ENCODE measurements at regions not wholly inside any gene's neighbourhood (a gene's known extent, or its start where the extent isn't known, plus 50 kb on each side); places are given as distances from the start of the nearest gene placed in this dataset.

- DNase-seq = no peak
Measured at GRCh38 chr1:81023187-81023724, 777.5 kb upstream of the ADGRL2 start.

GRCh38 chr1:81021134-81021533 is 779.6 kb upstream of the ADGRL2 start:
- WGBS, 2 experiments (ENCODE audit: low coverage in 1 of 2, low lambda C conversion rate in 2 of 2, missing lambda C conversion rate in 2 of 2) = 23 to 24% methylated on average over 1 of the region's 1 CpG
- DNase-seq = no peak
- H3K9me3 ChIP-seq (ENCODE audit: low read depth) = no peaks in the 10 kb centered on the region
- no peaks in the 10 kb centered on the region for H3K4me1 ChIP-seq (ENCODE audit: insufficient read depth)
- H3F3A ChIP-seq (ENCODE audit: insufficient read depth) = no peaks in the 10 kb centered on the region
- no peak overlapping the region for H3K27ac ChIP-seq
- H3K4me2 ChIP-seq (ENCODE audit: unreplicated experiment) = no peak overlapping the region
- no peaks in the 10 kb centered on the region for H4K20me1 ChIP-seq (ENCODE audit: insufficient read depth)
- H3K9ac ChIP-seq = no peak overlapping the region
- no peaks in the 10 kb centered on the region for H3K27me3 ChIP-seq (replicated peaks; ENCODE audit: insufficient read depth)
- H3K9me2 ChIP-seq (ENCODE audit: insufficient read depth) = no peaks in the 10 kb centered on the region
- H3K36me3 ChIP-seq (ENCODE audit: low read depth) = no peaks in the 10 kb centered on the region
- TF ChIP-seq EZH2phosphoT487 (IDR thresholded peaks at IDR 0.05; ENCODE audit: insufficient read depth, low read depth) = no peak
- no peak overlapping the region for H2AFZ ChIP-seq
- in situ Hi-C loops (cut with MboI) = no loop called here
- no peak overlapping the region for H3K4me3 ChIP-seq
- no peaks in the 10 kb centered on the region for H3K79me2 ChIP-seq (ENCODE audit: insufficient read depth)

More at GRCh38 chr1:81023187-81023724, 777.5 kb upstream of the ADGRL2 start:
- H3K9me3 ChIP-seq (ENCODE audit: low read depth) = no peaks in the 10 kb centered on the region
- H4K20me1 ChIP-seq (ENCODE audit: insufficient read depth) = no peaks in the 10 kb centered on the region
- H3K9me2 ChIP-seq (ENCODE audit: insufficient read depth) = no peaks in the 10 kb centered on the region
- H3K27me3 ChIP-seq (replicated peaks; ENCODE audit: insufficient read depth) = no peaks in the 10 kb centered on the region
- in situ Hi-C loops (cut with MboI) = no loop called here
- no peaks in the 10 kb centered on the region for H3K36me3 ChIP-seq (ENCODE audit: low read depth)
- no peak overlapping the region for H3K9ac ChIP-seq
- TF ChIP-seq EZH2phosphoT487 (IDR thresholded peaks at IDR 0.05; ENCODE audit: insufficient read depth, low read depth) (no peak), EZH2 (IDR thresholded peaks at IDR 0.05; ENCODE audit: insufficient read depth, poor library complexity, severe bottlenecking) (no peak)
- no peaks in the 10 kb centered on the region for H3F3A ChIP-seq (ENCODE audit: insufficient read depth)
- H3K4me3 ChIP-seq = no peak overlapping the region
- 48 to 49% methylated on average over 5 of the region's 5 CpGs for WGBS, 2 experiments (ENCODE audit: low coverage in 1 of 2, low lambda C conversion rate in 2 of 2, missing lambda C conversion rate in 2 of 2)
- H3K4me2 ChIP-seq (ENCODE audit: unreplicated experiment) = no peak overlapping the region
- no peak overlapping the region for H3K27ac ChIP-seq
- no peak overlapping the region for H2AFZ ChIP-seq
- no peaks in the 10 kb centered on the region for H3K79me2 ChIP-seq (ENCODE audit: insufficient read depth)
- H3K4me1 ChIP-seq (ENCODE audit: insufficient read depth) = no peaks in the 10 kb centered on the region

GRCh38 chr1:81020506-81020905 is 780.2 kb upstream of the ADGRL2 start:
- Histone ChIP-seq H3F3A (ENCODE audit: insufficient read depth) (no peaks in the 10 kb centered on the region), H3K27me3 (replicated peaks; ENCODE audit: insufficient read depth) (no peaks in the 10 kb centered on the region), H3K79me2 (ENCODE audit: insufficient read depth) (no peaks in the 10 kb centered on the region), H3K9me3 (ENCODE audit: low read depth) (no peaks in the 10 kb centered on the region), H3K4me1 (ENCODE audit: insufficient read depth) (no peaks in the 10 kb centered on the region), H3K36me3 (ENCODE audit: low read depth) (no peaks in the 10 kb centered on the region), H3K4me2 (ENCODE audit: unreplicated experiment) (no peak overlapping the region), H3K9me2 (ENCODE audit: insufficient read depth) (no peaks in the 10 kb centered on the region), H2AFZ (no peak overlapping the region), H3K9ac (no peak overlapping the region), H4K20me1 (ENCODE audit: insufficient read depth) (no peaks in the 10 kb centered on the region), H3K27ac (no peak overlapping the region), H3K4me3 (no peak overlapping the region)
- no peak for DNase-seq
- in situ Hi-C loops (cut with MboI) = no loop called here
- TF ChIP-seq EZH2phosphoT487 (IDR thresholded peaks at IDR 0.05; ENCODE audit: insufficient read depth, low read depth) (no peak), EZH2 (IDR thresholded peaks at IDR 0.05; ENCODE audit: insufficient read depth, poor library complexity, severe bottlenecking) (no peak)
- 11 to 13% methylated on average over 1 of the region's 1 CpG for WGBS, 2 experiments (ENCODE audit: low coverage in 1 of 2, low lambda C conversion rate in 2 of 2, missing lambda C conversion rate in 2 of 2)

GRCh38 chr1:81010126-81010525 is 790.6 kb upstream of the ADGRL2 start:
- in situ Hi-C loops (cut with MboI) = no loop called here
- H3K9me2 ChIP-seq (ENCODE audit: insufficient read depth) = no peaks in the 10 kb centered on the region
- no peak overlapping the region for H2AFZ ChIP-seq
- H3K36me3 ChIP-seq (ENCODE audit: low read depth) = no peaks in the 10 kb centered on the region
- H3K27ac ChIP-seq = no peak overlapping the region
- no peaks in the 10 kb centered on the region for H3F3A ChIP-seq (ENCODE audit: insufficient read depth)
- no peak for DNase-seq
- no peaks in the 10 kb centered on the region for H3K4me1 ChIP-seq (ENCODE audit: insufficient read depth)
- no peaks in the 10 kb centered on the region for H3K79me2 ChIP-seq (ENCODE audit: insufficient read depth)
- H3K4me3 ChIP-seq = no peak overlapping the region
- H3K4me2 ChIP-seq (ENCODE audit: unreplicated experiment) = no peak overlapping the region
- H4K20me1 ChIP-seq (ENCODE audit: insufficient read depth) = no peaks in the 10 kb centered on the region
- WGBS, 2 experiments (ENCODE audit: low coverage in 1 of 2, low lambda C conversion rate in 2 of 2, missing lambda C conversion rate in 2 of 2) = 13 to 16% methylated on average over 3 of the region's 3 CpGs
- no peaks in the 10 kb centered on the region for H3K9me3 ChIP-seq (ENCODE audit: low read depth)
- TF ChIP-seq EZH2phosphoT487 (IDR thresholded peaks at IDR 0.05; ENCODE audit: insufficient read depth, low read depth) = no peak
- no peak for TF ChIP-seq EZH2 (IDR thresholded peaks at IDR 0.05; ENCODE audit: insufficient read depth, poor library complexity, severe bottlenecking)
- H3K9ac ChIP-seq = no peak overlapping the region
- no peaks in the 10 kb centered on the region for H3K27me3 ChIP-seq (replicated peaks; ENCODE audit: insufficient read depth)

- Histone ChIP-seq H3K79me2 (ENCODE audit: insufficient read depth) (no peaks in the 10 kb centered on the region), H3K27me3 (replicated peaks; ENCODE audit: insufficient read depth) (no peaks in the 10 kb centered on the region), H3K9me3 (ENCODE audit: low read depth) (no peaks in the 10 kb centered on the region), H3K4me2 (ENCODE audit: unreplicated experiment) (no peak overlapping the region), H3K4me3 (no peak overlapping the region), H3K9ac (no peak overlapping the region), H3K9me2 (ENCODE audit: insufficient read depth) (no peaks in the 10 kb centered on the region), H4K20me1 (ENCODE audit: insufficient read depth) (no peaks in the 10 kb centered on the region), H3F3A (ENCODE audit: insufficient read depth) (no peaks in the 10 kb centered on the region), H3K36me3 (ENCODE audit: low read depth) (no peaks in the 10 kb centered on the region), H3K27ac (no peak overlapping the region), H2AFZ (no peak overlapping the region), H3K4me1 (ENCODE audit: insufficient read depth) (no peaks in the 10 kb centered on the region)
- in situ Hi-C loops (cut with MboI) = no loop called here
- WGBS, 2 experiments (ENCODE audit: low coverage in 1 of 2, low lambda C conversion rate in 2 of 2, missing lambda C conversion rate in 2 of 2) = 13 to 18% methylated on average over 2 of the region's 2 CpGs
- DNase-seq = no peak
- TF ChIP-seq EZH2 (IDR thresholded peaks at IDR 0.05; ENCODE audit: insufficient read depth, poor library complexity, severe bottlenecking) = no peak
- no peak for TF ChIP-seq EZH2phosphoT487 (IDR thresholded peaks at IDR 0.05; ENCODE audit: insufficient read depth, low read depth)
Measured at GRCh38 chr1:81008293-81008692, 792.4 kb upstream of the ADGRL2 start.

All from GM23248 (cell line).